ENCODE measurements at regions not wholly inside any gene's neighbourhood (a gene's known extent, or its start where the extent isn't known, plus 50 kb on each side); places are given as distances from the start of the nearest gene placed in this dataset.

DNA sequence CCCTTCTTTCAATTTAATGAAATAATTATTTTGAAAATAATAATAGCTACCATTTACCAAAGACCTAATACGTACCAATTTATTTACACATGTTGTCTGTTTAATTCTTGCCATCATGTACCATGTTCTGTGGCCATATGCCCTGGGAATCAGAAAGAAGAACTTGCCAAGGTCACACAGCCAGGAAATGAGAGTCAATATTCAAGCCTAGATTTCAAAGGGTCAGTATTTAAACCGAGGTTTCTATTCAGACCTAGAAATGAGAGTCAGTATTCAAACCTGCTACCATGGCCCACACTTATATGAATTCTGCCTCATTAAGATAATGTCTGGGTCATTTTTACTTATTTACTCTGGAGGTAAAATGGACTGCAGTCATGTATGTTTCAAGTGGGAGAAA is 103.6 kb upstream of the TBL1XR1 start:
- no peak for DNase-seq (ENCODE audit: low spot score)

GRCh38 chr3:177306252-177306651 is 109.0 kb upstream of the TBL1XR1 start:
- DNase-seq (ENCODE audit: low spot score): no peak

GRCh38 chr3:177307391-177307790 is 110.1 kb upstream of the TBL1XR1 start:
- DNase-seq (ENCODE audit: low spot score): no peak

DNA sequence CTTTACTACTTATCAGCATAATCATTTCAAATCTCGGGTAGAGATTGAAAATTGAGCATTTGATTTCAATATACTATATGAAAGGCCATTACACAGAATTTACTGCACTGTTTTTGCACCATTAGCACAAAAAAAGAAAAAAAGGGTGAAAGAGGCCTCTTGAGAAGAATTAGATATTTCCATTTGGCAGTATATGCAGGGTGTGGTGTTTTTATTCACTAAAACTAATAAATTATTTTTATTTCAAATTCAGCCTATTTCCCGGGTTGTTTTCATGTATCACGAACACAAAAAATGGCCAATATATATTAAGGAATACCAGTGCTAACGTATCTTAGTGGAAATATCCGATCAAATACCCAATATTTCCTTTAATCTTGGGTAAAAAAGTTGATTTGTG is 110.5 kb upstream of the TBL1XR1 start:
- no peak for DNase-seq (ENCODE audit: low spot score)

- no peak for DNase-seq (ENCODE audit: low spot score)
Observed at GRCh38 chr3:177308286-177308685, 111.0 kb upstream of the TBL1XR1 start.

- no peak for DNase-seq (ENCODE audit: low spot score)
Observed at GRCh38 chr3:177308911-177309310, 111.6 kb upstream of the TBL1XR1 start.

DNA sequence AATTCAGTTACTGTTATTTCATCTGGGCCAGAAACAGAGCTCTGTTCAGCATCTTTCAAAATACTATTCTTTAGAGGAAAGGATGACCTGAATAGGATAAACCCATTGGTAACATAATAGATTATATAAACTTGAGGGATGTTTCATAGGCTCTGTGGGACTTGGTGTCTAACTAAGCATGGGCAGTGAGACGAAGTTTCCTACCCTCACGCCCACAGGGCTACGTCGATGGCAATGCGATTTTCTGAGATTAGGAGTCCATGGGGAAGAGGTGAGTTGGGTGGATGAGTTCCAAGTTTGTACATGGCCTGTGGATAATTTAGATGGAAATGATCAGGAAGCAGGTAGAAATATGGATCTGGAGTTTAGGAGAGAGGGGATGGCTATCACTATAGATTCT is 115.2 kb upstream of the TBL1XR1 start:
- DNase-seq (ENCODE audit: low spot score): no peak

GRCh38 chr3:177314897-177315296 is 117.6 kb upstream of the TBL1XR1 start:
- DNase-seq (ENCODE audit: low spot score): no peak

GRCh38 chr3:177317247-177317646 is 120.0 kb upstream of the TBL1XR1 start:
- no peak for DNase-seq (ENCODE audit: low spot score)

- no peak for DNase-seq (ENCODE audit: low spot score)
Observed at GRCh38 chr3:177318559-177318958, 121.3 kb upstream of the TBL1XR1 start.

DNA sequence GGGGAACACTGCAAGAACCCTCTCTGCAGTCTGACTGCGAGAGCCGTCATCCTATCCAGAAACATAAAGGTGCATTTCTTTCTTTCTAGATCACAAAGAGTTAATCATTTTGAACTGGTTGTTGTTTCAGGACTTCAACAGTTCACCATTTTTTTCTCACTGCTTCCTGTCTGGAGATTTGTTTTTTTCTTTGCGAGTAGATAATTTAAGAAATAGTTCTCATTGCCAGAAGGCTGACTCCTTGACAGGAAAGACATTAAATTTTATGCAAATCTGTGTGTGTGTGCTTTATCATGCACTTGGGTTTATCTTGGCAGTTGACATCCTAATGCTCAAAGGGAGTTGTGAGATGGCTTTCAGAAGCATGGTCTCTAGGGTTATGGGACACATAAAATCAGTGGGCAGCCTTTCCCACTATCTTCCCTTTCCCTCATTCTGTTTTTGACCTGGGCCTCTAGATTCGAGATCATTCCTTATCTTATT is 123.5 kb upstream of the TBL1XR1 start:
- DNase-seq (ENCODE audit: low spot score): no peak

DNA sequence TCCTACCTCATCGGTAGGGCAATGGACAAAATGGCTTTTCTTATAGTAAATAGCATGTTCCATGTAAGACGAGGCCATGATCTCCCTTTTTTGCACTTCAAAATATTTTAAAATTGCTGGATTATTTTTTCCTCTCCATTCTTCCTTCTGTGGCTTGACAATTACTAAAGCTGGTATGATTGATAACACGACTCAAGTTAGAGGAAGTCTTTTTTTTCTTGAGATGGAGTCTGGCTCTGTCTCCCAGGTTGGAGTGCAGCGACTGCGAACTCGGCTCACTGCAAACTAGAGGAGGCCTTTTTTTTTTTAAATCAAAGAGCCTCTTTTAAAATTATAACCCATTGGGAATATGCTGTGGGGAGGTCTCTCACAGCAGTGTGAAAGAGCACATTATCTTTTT is 124.5 kb upstream of the TBL1XR1 start:
- DNase-seq (ENCODE audit: low spot score): no peak

- no peak for DNase-seq (ENCODE audit: low spot score)
Observed at GRCh38 chr3:177322881-177323280, 125.6 kb upstream of the TBL1XR1 start.

DNA sequence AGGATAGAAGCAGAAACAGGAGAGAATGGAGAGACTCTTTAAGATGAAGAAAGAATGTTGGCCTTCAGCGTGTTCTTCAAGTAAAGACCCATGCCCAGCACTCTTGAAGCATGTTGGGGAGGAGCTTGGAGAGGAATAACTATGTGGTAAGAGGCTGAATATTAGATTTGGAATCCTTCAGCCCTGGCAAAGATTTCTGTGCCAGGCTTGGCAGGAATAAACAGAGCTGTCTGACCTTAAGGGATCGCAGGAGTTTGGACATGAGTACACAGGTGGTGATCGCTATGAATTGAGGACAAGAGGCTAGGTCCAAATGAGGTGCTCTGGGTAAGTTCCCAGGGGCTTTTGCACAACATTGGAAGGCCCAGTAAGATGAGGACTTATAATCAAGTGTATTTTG is 132.6 kb upstream of the TBL1XR1 start:
- no peak for DNase-seq (ENCODE audit: low spot score)

- DNase-seq (ENCODE audit: low spot score): no peak
Observed at GRCh38 chr3:177330779-177331178, 133.5 kb upstream of the TBL1XR1 start.

DNA sequence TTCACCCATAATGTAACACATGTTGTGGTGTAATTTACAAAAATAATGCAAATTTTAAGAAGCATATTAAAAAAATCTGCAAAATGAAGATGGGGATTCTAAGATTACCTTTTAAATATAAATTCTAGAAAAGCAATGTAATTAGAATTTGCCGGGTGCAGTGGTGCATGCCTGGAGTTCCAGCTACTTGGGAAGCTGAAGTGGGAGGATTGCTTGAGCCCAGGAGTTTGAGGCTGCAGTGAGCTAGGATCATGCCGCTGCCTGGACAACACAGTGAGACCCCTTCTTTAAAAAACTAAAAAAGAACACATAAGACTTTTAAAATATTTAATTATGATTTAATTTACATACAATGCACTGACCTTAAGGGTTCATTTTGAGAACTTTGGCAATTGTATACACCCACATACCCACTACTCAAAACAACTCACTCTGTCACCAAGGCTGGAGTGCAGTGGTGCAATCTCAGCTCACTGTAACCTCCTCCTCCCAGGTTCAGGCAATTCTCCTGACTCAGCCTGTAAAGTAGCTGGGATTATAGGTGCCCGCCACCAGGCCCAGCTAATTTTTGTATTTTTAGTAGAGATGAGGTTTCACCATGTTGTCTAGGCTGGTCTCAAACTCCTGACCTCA is 134.0 kb upstream of the TBL1XR1 start:
- DNase-seq (ENCODE audit: low spot score): no peak

DNA sequence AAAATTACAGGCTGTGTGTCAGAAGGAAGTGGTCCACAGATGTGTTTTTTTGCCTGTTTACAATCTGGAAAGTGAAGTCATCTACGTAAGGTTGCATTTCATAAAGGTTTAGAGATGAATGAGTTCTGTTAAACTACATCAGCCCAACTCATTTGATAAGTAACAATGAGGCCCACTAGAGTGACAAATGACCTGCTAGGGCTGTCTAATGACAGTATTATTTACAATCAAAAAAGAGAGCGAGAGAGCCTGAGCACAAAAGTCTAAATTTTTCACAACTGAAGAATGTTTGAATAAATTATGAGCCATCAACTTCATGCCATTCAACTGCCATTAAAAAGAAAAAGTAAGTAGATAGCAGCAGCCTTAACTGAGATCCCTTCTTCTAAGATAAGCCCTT is 135.7 kb upstream of the TBL1XR1 start:
- DNase-seq (ENCODE audit: low spot score): no peak

- DNase-seq (ENCODE audit: low spot score): no peak
Observed at GRCh38 chr3:177333533-177334520, 136.5 kb upstream of the TBL1XR1 start.

DNA sequence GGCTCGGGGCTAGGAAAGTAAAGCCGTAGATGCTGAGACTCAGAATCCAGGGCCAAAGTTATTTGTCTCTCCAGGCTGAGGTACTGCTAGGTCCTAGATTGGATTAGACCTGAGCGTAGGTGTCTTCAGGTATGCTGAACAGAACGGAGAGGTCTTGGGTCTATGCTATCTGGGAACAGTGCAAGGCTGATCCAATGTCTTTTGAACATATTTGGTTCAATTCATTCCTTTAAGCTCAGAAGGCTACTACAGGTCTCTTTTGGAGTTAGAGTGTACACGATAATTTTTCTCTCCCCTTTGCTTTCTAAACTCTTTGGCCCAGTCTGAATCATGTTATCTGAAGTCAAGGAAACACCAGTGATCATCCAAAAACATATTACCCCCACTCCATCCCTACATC is 137.5 kb upstream of the TBL1XR1 start:
- DNase-seq (ENCODE audit: low spot score): no peak

GRCh38 chr3:177335728-177336127 is 138.4 kb upstream of the TBL1XR1 start:
- DNase-seq (ENCODE audit: low spot score): peak; percentile 41

DNA sequence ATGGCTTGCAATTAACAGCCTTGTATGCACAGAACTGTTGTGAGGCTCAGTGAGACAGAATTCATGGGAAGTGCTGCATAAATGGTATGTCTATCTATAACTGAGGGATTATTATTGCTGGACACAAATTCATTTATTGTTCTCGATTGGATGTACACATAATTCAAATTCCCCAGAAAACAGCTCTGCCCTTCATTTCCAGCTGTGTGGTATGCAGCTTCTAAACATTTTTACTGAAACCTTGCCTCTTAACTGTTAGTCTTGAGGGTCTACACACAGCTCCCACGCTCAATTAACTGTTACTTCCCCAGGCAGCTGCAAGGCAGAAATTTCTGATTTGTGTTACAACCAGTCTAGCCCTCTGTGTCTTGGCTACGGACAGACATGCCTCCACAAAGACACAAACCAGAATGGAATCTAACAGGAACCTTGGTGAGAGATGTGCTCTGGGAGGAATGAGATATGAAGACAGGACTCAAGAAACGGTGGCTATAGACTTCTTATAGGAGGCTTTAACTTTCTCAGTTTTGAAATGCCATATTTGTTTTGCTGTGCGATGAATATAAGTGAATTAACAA is 139.7 kb upstream of the TBL1XR1 start:
- DNase-seq (ENCODE audit: low spot score): no peak

DNA sequence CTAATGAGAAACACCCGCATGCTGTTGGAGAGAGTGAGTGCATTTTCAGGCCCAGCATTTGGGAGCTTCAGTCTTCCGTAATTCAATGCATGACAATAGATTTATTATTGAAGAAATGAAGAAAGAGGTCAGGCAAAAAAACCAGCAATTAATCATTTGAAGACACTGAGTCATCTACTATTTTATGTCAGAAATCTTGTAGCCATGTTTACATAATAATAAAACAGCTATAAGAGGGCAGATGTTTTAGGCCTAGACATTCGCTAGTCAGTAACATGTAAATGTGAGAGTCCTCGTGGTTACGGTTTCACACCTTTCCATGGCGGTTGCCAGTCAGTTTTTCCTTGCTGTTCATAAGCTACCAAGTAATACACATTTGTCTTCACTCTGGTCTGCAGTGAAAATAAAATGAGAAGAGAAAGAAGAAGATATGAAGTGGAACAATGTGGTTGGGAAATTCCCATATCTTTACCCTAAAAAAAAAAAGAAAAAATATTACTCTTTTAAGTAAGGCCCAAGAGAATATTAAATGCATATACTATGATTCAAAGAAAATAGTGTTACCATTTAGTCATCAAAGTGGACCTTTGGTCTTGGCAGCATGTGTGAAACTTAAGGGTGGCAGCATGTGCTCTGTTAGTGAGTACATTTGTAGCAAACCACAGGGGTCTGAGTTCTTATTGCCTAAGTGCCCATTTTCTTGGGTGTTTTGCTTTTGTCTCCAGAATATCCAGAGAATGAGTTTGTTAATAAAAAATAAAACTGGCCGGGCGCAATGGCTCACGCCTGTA is 140.5 kb upstream of the TBL1XR1 start:
- DNase-seq (ENCODE audit: low spot score): no peak

All from A172 (cell line).